HEK293 (cell line): ENCODE measurements at regions not wholly inside any gene's neighbourhood (a gene's known extent, or its start where the extent isn't known, plus 50 kb on each side); places are given as distances from the start of the nearest gene placed in this dataset.

ENCODE experiments used
- YY1 ChIP-seq: fragments of 450-650 bp; formaldehyde crosslinking; IDR thresholded peaks from 2 replicates; pipeline ENCODE4 v1.5.1; 2018; ENCODE audit warnings: missing biosample characterization, missing genetic modification characterization
- ZNF214 ChIP-seq: fragments of 450-650 bp; formaldehyde crosslinking; IDR thresholded peaks from 2 replicates; pipeline ENCODE4 v1.5.1; 2017; ENCODE audit warnings: missing biosample characterization, mild to moderate bottlenecking, missing genetic modification characterization, borderline replicate concordance
- ZNF426 ChIP-seq: fragments of 450-650 bp; formaldehyde crosslinking; IDR thresholded peaks from 2 replicates; pipeline ENCODE4 v1.5.1; 2017; ENCODE audit warnings: missing biosample characterization, missing genetic modification characterization, mild to moderate bottlenecking, inconsistent platforms, moderate library complexity
- TF ChIP-seq, protein P1 (sequence below): fragments of 450-650 bp; formaldehyde crosslinking; IDR thresholded peaks from 2 replicates; pipeline ENCODE4 v1.5.1; 2016; ENCODE audit warnings: missing biosample characterization, missing genetic modification characterization

DNA sequence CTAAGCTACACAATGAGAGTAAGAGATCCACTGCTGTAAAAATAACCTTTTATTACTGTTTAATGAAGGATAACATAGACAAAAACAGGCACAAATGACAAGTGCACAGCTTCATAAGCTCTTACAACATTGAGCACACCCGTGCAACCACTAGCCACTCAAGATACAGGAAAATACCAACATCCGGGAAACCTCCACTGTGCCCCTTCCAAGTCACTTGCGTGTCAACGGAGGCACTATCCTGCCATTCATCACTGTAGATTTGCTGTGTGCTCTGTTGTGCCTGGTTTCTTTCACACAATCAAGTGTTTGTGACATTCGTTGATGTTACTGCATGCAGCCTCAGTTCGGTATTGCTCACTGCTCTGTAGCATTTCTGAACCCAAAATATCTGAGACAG lies 292.9 kb upstream of the MYT1L start:
- TF ChIP-seq ZNF214 (tag by site-specific recombination) (no peak), YY1 (tag by site-specific recombination) (no peak), ZNF426 (tag by site-specific recombination) (no peak)
- TF ChIP-seq, protein P1, sequence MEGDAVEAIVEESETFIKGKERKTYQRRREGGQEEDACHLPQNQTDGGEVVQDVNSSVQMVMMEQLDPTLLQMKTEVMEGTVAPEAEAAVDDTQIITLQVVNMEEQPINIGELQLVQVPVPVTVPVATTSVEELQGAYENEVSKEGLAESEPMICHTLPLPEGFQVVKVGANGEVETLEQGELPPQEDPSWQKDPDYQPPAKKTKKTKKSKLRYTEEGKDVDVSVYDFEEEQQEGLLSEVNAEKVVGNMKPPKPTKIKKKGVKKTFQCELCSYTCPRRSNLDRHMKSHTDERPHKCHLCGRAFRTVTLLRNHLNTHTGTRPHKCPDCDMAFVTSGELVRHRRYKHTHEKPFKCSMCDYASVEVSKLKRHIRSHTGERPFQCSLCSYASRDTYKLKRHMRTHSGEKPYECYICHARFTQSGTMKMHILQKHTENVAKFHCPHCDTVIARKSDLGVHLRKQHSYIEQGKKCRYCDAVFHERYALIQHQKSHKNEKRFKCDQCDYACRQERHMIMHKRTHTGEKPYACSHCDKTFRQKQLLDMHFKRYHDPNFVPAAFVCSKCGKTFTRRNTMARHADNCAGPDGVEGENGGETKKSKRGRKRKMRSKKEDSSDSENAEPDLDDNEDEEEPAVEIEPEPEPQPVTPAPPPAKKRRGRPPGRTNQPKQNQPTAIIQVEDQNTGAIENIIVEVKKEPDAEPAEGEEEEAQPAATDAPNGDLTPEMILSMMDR (tag by site-specific recombination): no peak
